ENCODE measurements at regions not wholly inside any gene's neighbourhood (a gene's known extent, or its start where the extent isn't known, plus 50 kb on each side); places are given as distances from the start of the nearest gene placed in this dataset.

DNA sequence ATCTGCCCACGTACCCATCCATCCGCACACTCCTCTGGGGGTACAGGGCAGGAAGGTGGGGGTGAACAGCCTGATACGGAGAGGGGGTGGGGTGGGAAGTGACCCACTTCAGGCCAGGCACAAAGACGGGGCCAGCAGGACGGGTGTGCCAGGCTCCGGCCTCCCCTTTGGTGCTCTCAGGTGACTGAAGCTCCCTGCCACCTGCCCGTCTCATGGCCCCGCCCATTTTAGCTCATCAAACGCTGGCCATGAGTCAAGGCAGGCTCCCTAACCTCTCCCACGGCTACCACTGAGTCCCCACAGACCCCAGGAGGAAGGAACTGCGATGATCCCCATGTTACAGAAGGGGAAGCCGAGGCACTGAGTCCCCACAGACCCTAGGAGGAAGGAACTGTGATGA is 109.6 kb downstream of the CRYAA start:
- no peak for TF ChIP-seq CTCF (IDR thresholded peaks at IDR 0.05; ENCODE audit: insufficient read depth, low read length)
- TF ChIP-seq REST (IDR thresholded peaks at IDR 0.05; ENCODE audit: insufficient replicate concordance, low read depth), result no peak
